HCT116 (cell line): ENCODE measurements at regions not wholly inside any gene's neighbourhood (a gene's known extent, or its start where the extent isn't known, plus 50 kb on each side); places are given as distances from the start of the nearest gene placed in this dataset.

Experiments used
- ATAC-seq: fragments of 200-7000 bp; cut with Tn5 transposase; 2 replicates; pipeline ENCODE4 v1.9.1; 2020; ENCODE audit warnings: mild to moderate bottlenecking, moderate library complexity
- BruUV-seq: library from RNA; stranded (reverse); fragments of 400-500 nt; replicated peaks from 2 replicates; lab custom pipeline; 2021; lab: Mats Ljungman, UMichigan
- CTCF ChIA-PET: fragments of 300-600 bp; sonication (Branson Sonifier 250); formaldehyde crosslinking; loops from one replicate; lab custom pipeline; 2021; ENCODE audit warnings: antibody characterized with exemption; lab: Charles Lee
- POLR2A ChIA-PET: fragments of 300-600, 350-600 bp; sonication (Branson Sonifier 250); formaldehyde crosslinking; loops from one replicate; lab custom pipeline; 2021; ENCODE audit warnings: antibody characterized with exemption; lab: Charles Lee
- RAD21 ChIA-PET, 2 experiments: fragments of 300-600 bp; sonication (Branson Sonifier 250); formaldehyde crosslinking; loops; one replicate each; lab custom pipeline; 2023; ENCODE audit warnings: low total read pairs in 2 of 2; ENCODE audit not compliant: uncharacterized antibody in 2 of 2, unreplicated experiment in 2 of 2, low non-redundant PET in 1 of 2; lab: Charles Lee
- DNase-seq: peaks from one replicate; pipeline ENCODE4 v3.0.0-alpha.2; 2010; ENCODE audit warnings: low read depth, low spot score
- H2AFZ ChIP-seq: fragments of 200-600 bp; shearing (Covaris generic), sonication (generic); 2 replicates; pipeline ENCODE4 v1.6.1; 2017; ENCODE audit warnings: low read depth, mixed run types, mixed read lengths, antibody characterized with exemption, low read length; ENCODE audit not compliant: poor library complexity, severe bottlenecking
- H3K27ac ChIP-seq: 2 replicates; pipeline ENCODE4 v1.5.1; 2012; ENCODE audit warnings: low read depth, low read length
- H3K27me3 ChIP-seq: fragments of 200-600 bp; sonication (generic); 2 replicates; pipeline ENCODE4 v1.6.1; 2016; ENCODE audit warnings: mixed run types, low read length, mixed read lengths; ENCODE audit not compliant: insufficient read depth
- H3K36me3 ChIP-seq, 2 experiments: fragments of 200-500 bp in 1 of 2; fragments of 200-600 bp in 1 of 2; sonication (Bioruptor generic) in 1 of 2; sonication (generic) in 1 of 2; 2 replicates each; pipeline versions ENCODE4 v1.5.1 to v1.6.1; 2014 to 2016; ENCODE audit warnings: low read length in 2 of 2, inconsistent platforms in 1 of 2, mixed read lengths in 1 of 2, mixed run types in 1 of 2; ENCODE audit not compliant: insufficient read depth in 2 of 2, control insufficient read depth in 1 of 2
- H3K4me1 ChIP-seq, 2 experiments: fragments of 200-600 bp in 1 of 2; sonication (generic) in 1 of 2; 2 replicates each; pipeline versions ENCODE4 v1.5.1 to v1.6.1; 2012 to 2017; ENCODE audit warnings: low read length in 2 of 2, inconsistent platforms in 1 of 2, mild to moderate bottlenecking in 1 of 2, mixed read lengths in 1 of 2, mixed run types in 1 of 2, moderate library complexity in 1 of 2; ENCODE audit not compliant: insufficient read depth in 2 of 2, control insufficient read depth in 1 of 2
- H3K4me2 ChIP-seq: fragments of 200-600 bp; sonication (generic); 2 replicates; pipeline ENCODE4 v1.6.1; 2017; ENCODE audit warnings: mixed run types, low read length, mixed read lengths
- H3K4me3 ChIP-seq, 2 experiments: fragments of 200-600 bp in 1 of 2; sonication (generic) in 1 of 2; replicated peaks in 1 of 2; 2 replicates each; pipeline ENCODE4 v1.5.1; 2011 to 2016; ENCODE audit warnings: low read length in 2 of 2, control low read depth in 1 of 2, low read depth in 1 of 2, mild to moderate bottlenecking in 1 of 2, mixed read lengths in 1 of 2, mixed run types in 1 of 2
- H3K79me2 ChIP-seq: fragments of 200-600 bp; sonication (generic); 2 replicates; pipeline ENCODE4 v1.6.1; 2017; ENCODE audit warnings: mild to moderate bottlenecking, mixed run types, low read length, moderate library complexity, mixed read lengths; ENCODE audit not compliant: insufficient read depth
- H3K9ac ChIP-seq: fragments of 200-600 bp; sonication (generic); 2 replicates; pipeline ENCODE4 v1.6.1; 2016; ENCODE audit warnings: low read length, mixed read lengths
- H3K9me2 ChIP-seq: fragments of 200-600 bp; sonication (generic), shearing (Covaris generic); 2 replicates; pipeline ENCODE4 v1.6.1; 2017; ENCODE audit warnings: mixed run types, mild to moderate bottlenecking, moderate library complexity; ENCODE audit not compliant: insufficient read depth
- H3K9me3 ChIP-seq, 2 experiments: fragments of 200-500 bp in 1 of 2; fragments of 200-600 bp in 1 of 2; sonication (Bioruptor generic) in 1 of 2; sonication (generic) in 1 of 2; 2 replicates each; pipeline ENCODE4 v1.6.1; 2014 to 2017; ENCODE audit warnings: low read length in 2 of 2, mixed read lengths in 2 of 2, inconsistent platforms in 1 of 2, low read depth in 1 of 2, mild to moderate bottlenecking in 1 of 2, mixed run types in 1 of 2, moderate library complexity in 1 of 2; ENCODE audit not compliant: control insufficient read depth in 1 of 2, insufficient read depth in 1 of 2
- H4K20me1 ChIP-seq: fragments of 200-600 bp; sonication (generic), shearing (Covaris generic); 2 replicates; pipeline ENCODE4 v1.6.1; 2017; ENCODE audit warnings: mixed run types, mild to moderate bottlenecking, moderate library complexity; ENCODE audit not compliant: insufficient read depth
- CBX3 ChIP-seq: IDR thresholded peaks from 2 replicates; pipeline ENCODE4 v1.6.1; 2012; ENCODE audit warnings: low read depth
- CEBPB ChIP-seq: IDR thresholded peaks from 2 replicates; pipeline ENCODE4 v1.6.1; 2012; ENCODE audit warnings: low read depth
- ELF1 ChIP-seq: IDR thresholded peaks from 2 replicates; pipeline ENCODE4 v1.6.1; 2012; ENCODE audit warnings: low read depth, borderline replicate concordance
- EZH2 ChIP-seq: fragments of 200-600 bp; sonication (generic); IDR thresholded peaks from 2 replicates; pipeline ENCODE4 v1.6.1; 2017; ENCODE audit warnings: antibody characterized with exemption, mixed run types
- FOSL1 ChIP-seq: IDR thresholded peaks from 2 replicates; pipeline ENCODE4 v1.6.1; 2012; ENCODE audit warnings: low read depth
- MAX ChIP-seq: IDR thresholded peaks from 2 replicates; pipeline ENCODE4 v1.6.1; 2012
- RAD21 ChIP-seq: IDR thresholded peaks from 2 replicates; pipeline ENCODE4 v1.6.1; 2012; ENCODE audit warnings: low read depth, mild to moderate bottlenecking
- YY1 ChIP-seq: IDR thresholded peaks from 2 replicates; pipeline ENCODE4 v1.6.1; 2011; ENCODE audit warnings: low read length, low read depth, moderate library complexity, mild to moderate bottlenecking; ENCODE audit not compliant: insufficient replicate concordance; ENCODE audit errors: extremely low read depth
- ZFX ChIP-seq: fragments of 450-650 bp; IDR thresholded peaks from 2 replicates; pipeline ENCODE4 v1.6.1; 2017
- intact Hi-C: fragments of 100-400 bp; cut with micrococcal nuclease; formaldehyde crosslinking; loops from 2 replicates; pipeline ENCODE4 v1.10.0; 2022
- TF ChIP-seq, protein P1 (sequence below): IDR thresholded peaks from 2 replicates; pipeline ENCODE4 v1.6.1; 2011; ENCODE audit warnings: mild to moderate bottlenecking, low read length, moderate library complexity; ENCODE audit not compliant: insufficient replicate concordance; ENCODE audit errors: extremely low read depth

GRCh38 chr11:98495016-98495415 lies 525.7 kb upstream of the CNTN5 start:
- TF ChIP-seq FOSL1, result no peak
- TF ChIP-seq, protein P1, sequence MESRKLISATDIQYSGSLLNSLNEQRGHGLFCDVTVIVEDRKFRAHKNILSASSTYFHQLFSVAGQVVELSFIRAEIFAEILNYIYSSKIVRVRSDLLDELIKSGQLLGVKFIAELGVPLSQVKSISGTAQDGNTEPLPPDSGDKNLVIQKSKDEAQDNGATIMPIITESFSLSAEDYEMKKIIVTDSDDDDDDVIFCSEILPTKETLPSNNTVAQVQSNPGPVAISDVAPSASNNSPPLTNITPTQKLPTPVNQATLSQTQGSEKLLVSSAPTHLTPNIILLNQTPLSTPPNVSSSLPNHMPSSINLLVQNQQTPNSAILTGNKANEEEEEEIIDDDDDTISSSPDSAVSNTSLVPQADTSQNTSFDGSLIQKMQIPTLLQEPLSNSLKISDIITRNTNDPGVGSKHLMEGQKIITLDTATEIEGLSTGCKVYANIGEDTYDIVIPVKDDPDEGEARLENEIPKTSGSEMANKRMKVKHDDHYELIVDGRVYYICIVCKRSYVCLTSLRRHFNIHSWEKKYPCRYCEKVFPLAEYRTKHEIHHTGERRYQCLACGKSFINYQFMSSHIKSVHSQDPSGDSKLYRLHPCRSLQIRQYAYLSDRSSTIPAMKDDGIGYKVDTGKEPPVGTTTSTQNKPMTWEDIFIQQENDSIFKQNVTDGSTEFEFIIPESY, result no peak
- TF ChIP-seq ZFX, result no peak
- CTCF ChIA-PET, result no interaction called here
- Histone ChIP-seq H3K4me2 (no peak overlapping the region), H3K36me3 (no peaks in the 10 kb centered on the region), H3K9ac (no peak overlapping the region), H3K9me2 (no peaks in the 10 kb centered on the region), H2AFZ (no peak overlapping the region), H4K20me1 (no peaks in the 10 kb centered on the region), H3K27me3 (no peaks in the 10 kb centered on the region), H3K4me3 (no peak overlapping the region), H3K9me3 (no peaks in the 10 kb centered on the region; a peak in 2 of 4 replicates), H3K4me1 (no peaks in the 10 kb centered on the region), H3K27ac (no peak overlapping the region), H3K79me2 (no peaks in the 10 kb centered on the region)
- intact Hi-C loops, result no loop called here
- DNase-seq, result no peak
- BruUV-seq, result no TSS peak
- no peak for ATAC-seq
- RAD21 ChIA-PET, result no interaction called here
- POLR2A ChIA-PET, result no interaction called here

DNA sequence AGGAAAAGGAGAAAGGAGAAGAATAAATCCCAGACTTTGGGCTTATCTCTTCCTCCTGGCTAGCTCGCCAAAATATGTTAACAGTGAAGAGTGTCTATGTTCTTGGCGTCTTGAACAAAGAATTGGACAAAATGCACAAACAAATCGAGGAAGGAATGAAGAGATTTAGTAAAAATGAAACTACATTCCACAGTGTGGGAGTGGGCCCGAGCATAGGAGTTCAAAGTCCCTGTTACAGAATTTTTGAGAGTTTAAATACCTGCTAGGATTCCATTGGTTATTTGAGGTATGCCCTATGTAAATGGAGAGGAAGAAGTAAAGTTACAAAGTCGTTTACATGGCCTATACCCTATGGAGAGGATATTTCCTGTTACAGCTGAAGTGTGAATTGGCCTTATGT lies 525.1 kb upstream of the CNTN5 start:
- POLR2A ChIA-PET, result no interaction called here
- no peaks in the 10 kb centered on the region for H3K79me2 ChIP-seq
- H3K4me2 ChIP-seq, result no peak overlapping the region
- H4K20me1 ChIP-seq, result no peaks in the 10 kb centered on the region
- no peaks in the 10 kb centered on the region for H3K9me2 ChIP-seq
- no peak overlapping the region for H3K9ac ChIP-seq
- BruUV-seq, result no TSS peak
- no peak for DNase-seq
- no peaks in the 10 kb centered on the region for H3K27me3 ChIP-seq
- CTCF ChIA-PET, result no interaction called here
- no peak for ATAC-seq
- TF ChIP-seq CBX3 (no peak), YY1 (no peak), ZFX (no peak), RAD21 (no peak), CEBPB (no peak), EZH2 (no peak), MAX (no peak), ELF1 (no peak)
- TF ChIP-seq, protein P1, result no peak
- no peak overlapping the region for H3K27ac ChIP-seq
- H3K4me3 ChIP-seq, result no peak overlapping the region
- no peak overlapping the region for H2AFZ ChIP-seq
- H3K36me3 ChIP-seq, result no peaks in the 10 kb centered on the region
- H3K4me1 ChIP-seq, result no peaks in the 10 kb centered on the region
- no peaks in the 10 kb centered on the region; a peak in 2 of 4 replicates for H3K9me3 ChIP-seq
- intact Hi-C loops, result no loop called here
- RAD21 ChIA-PET, result no interaction called here
